Right kidney (tissue), 1 donor: ENCODE measurements at regions not wholly inside any gene's neighbourhood (a gene's known extent, or its start where the extent isn't known, plus 50 kb on each side); places are given as distances from the start of the nearest gene placed in this dataset.
"Not testable (repeated sequence)": the region's sequence is repeated elsewhere in the genome, so short reads cannot be mapped to it uniquely, and the experiment has no call there.

Experiments
- DNase-seq: peaks from one replicate; pipeline ENCODE4 v3.0.0-alpha.2; 2016

GRCh38 chr1:146883190-146883589 lies 54.9 kb upstream of the NBPF12 start:
- DNase-seq: not testable (repeated sequence)

GRCh38 chr1:146881096-146881495 lies 57.0 kb upstream of the NBPF12 start:
- DNase-seq: not testable (repeated sequence)

- DNase-seq: not testable (repeated sequence)
These were observed 74.3 kb upstream of the NBPF12 start for GRCh38 chr1:146863799-146864319.

- DNase-seq: not testable (repeated sequence)
These were observed 85.0 kb upstream of the NBPF12 start for GRCh38 chr1:146853147-146853546.

DNA sequence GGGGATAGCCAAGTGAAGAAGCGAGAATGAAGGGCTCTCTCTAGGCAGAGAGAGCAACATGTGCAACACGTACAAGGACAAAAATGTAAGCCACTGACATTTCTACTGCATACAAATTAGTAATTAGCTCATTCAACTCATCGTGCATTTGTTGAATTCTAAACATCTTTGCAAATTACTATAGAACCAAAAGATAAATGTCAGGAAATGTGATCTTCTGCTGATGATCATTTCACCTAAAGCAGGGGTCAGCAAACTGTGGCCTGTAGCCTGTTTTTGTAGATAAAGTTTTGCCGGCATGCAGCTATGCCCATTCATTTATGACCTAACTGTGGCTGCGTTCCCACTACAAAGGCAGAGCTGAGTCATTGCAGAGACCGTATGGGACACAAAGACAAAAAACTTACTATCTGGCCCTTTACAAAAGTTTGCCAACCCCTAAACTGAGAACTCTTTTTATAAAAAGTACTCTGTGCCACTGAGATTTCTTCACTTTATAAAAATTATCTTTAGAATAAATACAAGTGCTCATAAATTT lies 87.7 kb upstream of the NBPF12 start:
- not testable (repeated sequence) for DNase-seq

DNA sequence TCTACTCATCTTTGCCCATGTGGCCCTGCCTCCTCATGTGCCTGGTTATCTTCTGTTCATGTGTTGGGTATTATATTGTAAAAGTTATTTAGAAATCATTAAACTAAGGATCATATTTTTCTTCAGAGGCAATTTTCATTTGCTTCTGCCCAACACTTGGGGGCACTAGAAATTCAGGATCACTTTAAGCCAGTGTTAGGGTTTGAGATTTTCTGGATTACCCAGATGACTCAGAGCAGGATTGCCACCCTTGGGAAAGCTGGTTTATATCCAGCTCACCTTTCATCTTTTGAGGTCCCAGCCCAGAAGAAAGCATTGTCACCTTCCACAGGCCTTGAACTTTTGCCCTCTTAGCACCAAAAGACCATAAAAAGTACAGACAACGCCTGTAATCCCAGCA lies 99.4 kb upstream of the NBPF12 start:
- not testable (repeated sequence) for DNase-seq

DNA sequence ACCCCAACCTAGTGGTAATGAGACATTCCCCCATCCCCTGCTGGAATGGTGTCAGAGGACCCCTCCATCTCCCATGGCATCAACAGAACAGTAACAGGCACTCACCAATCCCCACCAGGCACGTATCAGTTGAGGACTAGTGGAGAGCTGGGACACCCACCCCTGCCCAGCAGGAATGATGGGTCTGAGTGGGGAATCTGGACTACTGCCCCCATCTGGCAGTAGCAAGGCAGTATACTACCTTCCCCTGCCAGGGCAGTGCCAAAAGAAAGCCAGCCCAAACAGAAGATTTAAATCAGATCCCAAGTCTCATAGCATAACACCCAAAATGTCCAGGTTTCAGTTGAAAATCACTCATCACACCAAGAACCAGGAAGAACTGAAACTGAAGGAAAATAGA lies 111.2 kb upstream of the NBPF12 start:
- DNase-seq: not testable (repeated sequence)

GRCh38 chr1:146794236-146794635 lies 143.9 kb upstream of the NBPF12 start:
- DNase-seq: not testable (repeated sequence)

DNA sequence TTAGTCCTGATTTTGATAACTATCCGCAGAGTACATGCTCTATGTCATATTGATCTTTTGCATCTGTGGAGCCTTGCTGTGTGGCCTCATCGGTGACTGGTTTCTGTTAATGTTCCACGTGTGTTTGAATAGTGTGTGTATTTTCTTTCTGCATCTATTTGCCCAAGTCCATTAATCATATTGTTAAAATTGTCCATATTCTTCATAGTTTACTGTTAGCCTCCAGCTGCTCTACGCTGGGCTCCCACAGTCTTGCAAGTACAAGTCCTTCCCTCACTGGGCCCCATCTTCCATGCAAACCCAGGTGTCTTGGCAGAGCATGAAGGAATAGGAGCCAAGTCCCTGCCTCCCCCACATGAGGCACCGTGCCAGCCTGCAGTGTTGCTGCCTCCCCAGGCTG lies 145.4 kb upstream of the NBPF12 start:
- not testable (repeated sequence) for DNase-seq

GRCh38 chr1:146784212-146784940 lies 153.7 kb upstream of the NBPF12 start:
- DNase-seq: not testable (repeated sequence)

DNA sequence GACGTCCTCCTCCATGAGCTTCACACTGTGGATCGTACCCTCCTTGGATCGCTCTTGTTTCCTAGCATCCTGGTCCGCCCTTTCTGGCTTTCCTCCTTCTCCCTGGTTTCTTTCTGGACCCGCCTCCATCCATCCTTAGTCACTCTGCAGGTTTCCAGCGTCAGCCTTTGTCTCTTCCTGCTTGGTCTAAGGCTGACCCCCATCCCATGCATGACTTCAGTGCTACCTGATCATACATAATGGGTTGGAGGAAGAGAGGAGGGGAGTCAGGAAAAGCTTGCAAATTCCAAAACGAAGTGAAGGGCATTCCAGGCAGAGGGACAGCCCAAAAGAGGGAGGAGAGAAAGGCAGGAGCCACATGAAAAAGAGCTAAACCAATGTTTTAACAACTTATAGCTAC lies 156.9 kb upstream of the NBPF12 start:
- DNase-seq: not testable (repeated sequence)

DNA sequence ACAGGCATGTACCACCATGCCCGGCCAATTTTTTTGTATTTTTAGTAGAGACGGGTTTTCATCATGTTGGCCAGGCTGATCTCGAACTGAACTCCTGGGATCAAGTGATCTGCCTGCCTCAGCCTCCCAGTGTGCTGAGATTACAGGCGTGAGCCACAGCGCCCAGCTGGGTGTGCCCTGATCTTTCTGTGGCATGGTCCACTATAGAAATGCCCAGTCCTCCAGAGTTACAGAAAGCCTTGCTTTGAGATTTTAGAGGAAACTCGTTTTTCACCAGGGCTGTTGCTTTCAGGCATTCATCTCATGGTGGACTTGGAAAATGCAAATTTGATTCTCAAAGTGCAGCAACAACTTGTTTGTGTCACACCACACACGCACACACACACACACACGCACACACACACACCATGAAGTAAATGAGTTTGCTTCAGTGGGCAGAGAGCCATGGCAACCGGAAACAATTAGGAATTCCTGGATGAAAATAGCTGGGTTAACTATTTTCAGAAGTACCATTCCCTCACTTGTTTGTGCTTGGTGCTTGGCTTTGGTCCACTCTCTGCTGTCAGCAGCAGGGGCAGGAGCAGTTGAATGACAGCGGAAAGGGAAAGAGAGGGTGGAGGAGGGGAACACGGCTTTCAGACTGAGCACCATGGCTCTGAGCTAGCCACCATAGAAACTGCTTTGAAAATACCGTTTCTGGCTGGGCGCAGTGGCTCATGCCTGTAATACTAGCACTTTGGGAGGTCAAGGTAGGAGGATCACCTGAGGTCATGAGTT lies 160.1 kb upstream of the NBPF12 start:
- peak; percentile 10 for DNase-seq

GRCh38 chr1:146774988-146775387 lies 163.1 kb upstream of the NBPF12 start:
- DNase-seq: not testable (repeated sequence)

- DNase-seq: not testable (repeated sequence)
These were observed 163.9 kb upstream of the NBPF12 start for GRCh38 chr1:146774271-146774670.

- DNase-seq: not testable (repeated sequence)
These were observed 166.7 kb upstream of the NBPF12 start for GRCh38 chr1:146771409-146771808.

DNA sequence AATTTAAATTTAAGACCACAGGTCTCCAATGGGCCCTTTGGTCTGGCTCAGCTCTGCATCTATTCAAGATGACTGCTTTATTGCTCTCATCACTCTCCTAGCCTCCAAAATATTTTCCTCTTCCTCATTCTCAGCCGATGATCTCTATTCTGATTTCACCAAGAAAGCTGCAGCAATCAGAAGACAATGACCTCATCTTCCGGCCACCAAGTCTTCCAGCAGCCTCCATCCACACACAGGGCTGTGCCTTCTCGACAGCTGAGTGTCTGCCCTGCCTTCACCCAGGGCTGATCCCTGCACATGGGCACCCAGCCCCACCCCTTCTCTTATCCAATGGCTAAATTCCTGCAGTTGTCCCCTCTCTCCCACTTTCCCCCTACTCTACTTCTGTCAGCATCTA lies 167.1 kb upstream of the NBPF12 start:
- DNase-seq: not testable (repeated sequence)

GRCh38 chr1:146763234-146763633 lies 174.9 kb upstream of the NBPF12 start:
- not testable (repeated sequence) for DNase-seq

DNA sequence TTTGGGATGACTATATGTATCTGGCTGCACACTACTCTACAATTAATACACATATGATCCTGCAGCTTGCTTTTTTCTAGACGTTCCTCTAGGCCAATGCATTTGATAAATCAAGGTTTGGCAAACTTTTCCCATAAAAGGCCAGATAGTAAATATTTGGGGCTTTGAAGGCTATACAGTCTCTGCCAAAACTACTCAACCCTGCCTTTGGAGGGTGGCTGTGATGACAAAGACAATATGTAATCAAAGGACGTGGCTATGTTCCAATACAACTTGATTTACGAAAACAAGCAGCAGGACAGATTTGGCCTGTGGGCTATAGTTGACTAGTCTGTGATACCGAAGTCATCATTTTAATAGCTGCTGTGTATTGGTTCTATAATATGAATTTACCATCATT lies 181.3 kb upstream of the NBPF12 start:
- not testable (repeated sequence) for DNase-seq

GRCh38 chr1:146748686-146749085 lies 189.4 kb upstream of the NBPF12 start:
- DNase-seq: not testable (repeated sequence)

GRCh38 chr1:146731981-146732680 lies 206.0 kb upstream of the NBPF12 start:
- DNase-seq: not testable (repeated sequence)

- not testable (repeated sequence) for DNase-seq
These were observed 208.3 kb upstream of the NBPF12 start for GRCh38 chr1:146729642-146730344.

- not testable (repeated sequence) for DNase-seq
These were observed 223.1 kb upstream of the NBPF12 start for GRCh38 chr1:146715054-146715453.
